LNCaP clone FGC (cell line): ENCODE measurements at regions not wholly inside any gene's neighbourhood (a gene's known extent, or its start where the extent isn't known, plus 50 kb on each side); places are given as distances from the start of the nearest gene placed in this dataset.

Experiments used
- DNase-seq: peaks from one replicate; pipeline ENCODE4 v3.0.0-alpha.2; 2011; ENCODE audit warnings: low read depth
- H3K4me3 ChIP-seq: 2 replicates; pipeline ENCODE4 v1.5.1; 2011; ENCODE audit warnings: mild to moderate bottlenecking, low read depth, low read length, control low read depth
- CTCF ChIP-seq: IDR thresholded peaks from 2 replicates; pipeline ENCODE4 v1.5.1; 2012; ENCODE audit warnings: mild to moderate bottlenecking; ENCODE audit not compliant: control insufficient read depth, insufficient read depth; ENCODE audit errors: extremely low read depth

- no peak overlapping the region for H3K4me3 ChIP-seq
- no peak for TF ChIP-seq CTCF
- no peak for DNase-seq
Measured at GRCh38 chrY:15162211-15162610, 637.9 kb downstream of the NLGN4Y start.

- TF ChIP-seq CTCF, result no peak
- DNase-seq, result no peak
- H3K4me3 ChIP-seq, result no peak overlapping the region
Measured at GRCh38 chrY:15179890-15180289, 655.6 kb downstream of the NLGN4Y start.

GRCh38 chrY:15229056-15229455 is 704.7 kb downstream of the NLGN4Y start:
- TF ChIP-seq CTCF, result peak; percentile 44
- DNase-seq, result peak; percentile 15
- no peak overlapping the region for H3K4me3 ChIP-seq

- H3K4me3 ChIP-seq, result no peak overlapping the region
- DNase-seq, result no peak
- no peak for TF ChIP-seq CTCF
Measured at GRCh38 chrY:15239596-15240132, 715.3 kb downstream of the NLGN4Y start.

GRCh38 chrY:15259286-15259685 is 735.0 kb downstream of the NLGN4Y start:
- DNase-seq, result peak; percentile 59
- no peak overlapping the region for H3K4me3 ChIP-seq
- no peak for TF ChIP-seq CTCF

GRCh38 chrY:15286572-15286971 is 762.2 kb downstream of the NLGN4Y start:
- no peak for TF ChIP-seq CTCF

GRCh38 chrY:15289821-15290220 is 765.5 kb downstream of the NLGN4Y start:
- DNase-seq, result no peak

More at GRCh38 chrY:15286572-15286971, 762.2 kb downstream of the NLGN4Y start:
- no peak for DNase-seq
- H3K4me3 ChIP-seq, result no peak overlapping the region

More at GRCh38 chrY:15289821-15290220, 765.5 kb downstream of the NLGN4Y start:
- no peak for TF ChIP-seq CTCF
- H3K4me3 ChIP-seq, result no peak overlapping the region
